ENCODE measurements at regions not wholly inside any gene's neighbourhood (a gene's known extent, or its start where the extent isn't known, plus 50 kb on each side); places are given as distances from the start of the nearest gene placed in this dataset.
A peak's percentile ranks its signal among the peaks of the same experiment; 100 is the strongest.

DNA sequence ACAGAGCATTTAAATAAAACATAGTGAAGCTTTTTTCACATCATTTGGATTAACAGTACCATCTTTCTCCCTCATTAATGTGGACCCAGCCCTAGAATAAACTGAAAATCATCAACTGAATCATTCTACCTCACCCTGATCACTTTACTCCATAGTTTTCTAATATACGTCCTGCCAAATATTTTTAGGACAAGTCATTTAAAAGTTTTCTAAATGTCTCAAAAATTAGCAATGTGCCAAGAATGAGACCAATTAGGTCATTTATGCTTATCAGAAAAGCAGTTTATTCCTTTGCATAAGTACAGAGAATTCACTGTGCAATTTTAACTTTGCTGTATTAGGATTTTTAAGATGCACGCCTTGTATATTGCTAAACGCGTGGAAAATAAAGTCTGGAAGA lies 284.4 kb downstream of the PIK3R1 start:
- Histone ChIP-seq H3K36me3 (no peaks in the 10 kb centered on the region), H3K9me3 (ENCODE audit: low read depth) (no peaks in the 10 kb centered on the region), H3K4me1 (ENCODE audit: low read depth) (no peaks in the 10 kb centered on the region), H3K27ac (no peak overlapping the region), H3K27me3 (no peaks in the 10 kb centered on the region), H3K4me3 (no peak overlapping the region)
- TF ChIP-seq, protein P1, sequence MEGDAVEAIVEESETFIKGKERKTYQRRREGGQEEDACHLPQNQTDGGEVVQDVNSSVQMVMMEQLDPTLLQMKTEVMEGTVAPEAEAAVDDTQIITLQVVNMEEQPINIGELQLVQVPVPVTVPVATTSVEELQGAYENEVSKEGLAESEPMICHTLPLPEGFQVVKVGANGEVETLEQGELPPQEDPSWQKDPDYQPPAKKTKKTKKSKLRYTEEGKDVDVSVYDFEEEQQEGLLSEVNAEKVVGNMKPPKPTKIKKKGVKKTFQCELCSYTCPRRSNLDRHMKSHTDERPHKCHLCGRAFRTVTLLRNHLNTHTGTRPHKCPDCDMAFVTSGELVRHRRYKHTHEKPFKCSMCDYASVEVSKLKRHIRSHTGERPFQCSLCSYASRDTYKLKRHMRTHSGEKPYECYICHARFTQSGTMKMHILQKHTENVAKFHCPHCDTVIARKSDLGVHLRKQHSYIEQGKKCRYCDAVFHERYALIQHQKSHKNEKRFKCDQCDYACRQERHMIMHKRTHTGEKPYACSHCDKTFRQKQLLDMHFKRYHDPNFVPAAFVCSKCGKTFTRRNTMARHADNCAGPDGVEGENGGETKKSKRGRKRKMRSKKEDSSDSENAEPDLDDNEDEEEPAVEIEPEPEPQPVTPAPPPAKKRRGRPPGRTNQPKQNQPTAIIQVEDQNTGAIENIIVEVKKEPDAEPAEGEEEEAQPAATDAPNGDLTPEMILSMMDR (IDR thresholded peaks at IDR 0.05; ENCODE audit: low read depth, low read length) = no peak
- peak in 1 of 2 donors; percentile 70 for DNase-seq (ENCODE audit: low read depth in 1 of 2, low spot score in 1 of 2)

DNA sequence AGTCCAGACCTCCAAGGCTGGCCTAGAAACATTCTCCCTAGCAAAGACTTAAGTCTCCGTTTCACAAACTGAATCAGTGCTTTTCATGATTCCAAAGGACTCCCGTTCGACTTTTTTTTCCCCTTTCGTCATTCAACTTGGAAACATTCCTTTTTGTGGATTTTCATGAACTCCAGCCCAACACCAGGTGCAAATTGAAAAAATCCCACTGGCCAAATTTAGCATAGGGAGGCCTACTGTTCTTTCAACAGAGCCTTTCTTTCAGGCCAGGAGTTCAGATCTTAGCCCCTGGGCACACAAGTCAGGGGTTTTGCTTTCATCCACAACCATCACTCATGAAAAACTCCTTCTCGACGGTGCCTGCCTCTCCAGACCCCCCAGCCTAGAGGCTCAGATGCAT lies 285.3 kb downstream of the PIK3R1 start:
- Histone ChIP-seq H3K4me3 (no peak overlapping the region), H3K27ac (no peak overlapping the region), H3K4me1 (ENCODE audit: low read depth) (no peaks in the 10 kb centered on the region), H3K27me3 (no peaks in the 10 kb centered on the region), H3K9me3 (ENCODE audit: low read depth) (no peaks in the 10 kb centered on the region), H3K36me3 (no peaks in the 10 kb centered on the region)
- TF ChIP-seq, protein P1 (IDR thresholded peaks at IDR 0.05; ENCODE audit: low read depth, low read length) = no peak
- DNase-seq (ENCODE audit: low read depth in 1 of 2, low spot score in 1 of 2) = no peak

DNA sequence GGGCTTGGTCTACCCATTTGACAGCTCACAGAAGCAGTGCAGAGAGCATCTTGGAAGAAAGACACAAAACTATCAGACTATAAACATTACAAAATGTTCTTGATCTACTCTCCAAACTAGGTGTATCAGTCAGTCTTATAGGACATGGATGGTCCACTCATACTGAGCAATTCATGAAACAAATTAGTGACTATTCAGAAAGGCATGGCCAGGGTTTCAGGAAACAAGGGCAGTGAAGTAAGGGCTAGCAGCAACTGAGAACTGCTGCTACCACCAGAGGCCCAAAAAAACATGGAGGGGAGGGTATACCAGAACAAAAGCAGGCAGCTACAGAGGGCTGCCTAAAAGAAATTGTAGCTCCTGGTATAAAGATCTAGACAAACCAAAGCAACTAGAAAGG lies 287.0 kb downstream of the PIK3R1 start:
- H3K4me3 ChIP-seq = no peak overlapping the region
- TF ChIP-seq, protein P1 (IDR thresholded peaks at IDR 0.05; ENCODE audit: low read depth, low read length) = no peak

DNA sequence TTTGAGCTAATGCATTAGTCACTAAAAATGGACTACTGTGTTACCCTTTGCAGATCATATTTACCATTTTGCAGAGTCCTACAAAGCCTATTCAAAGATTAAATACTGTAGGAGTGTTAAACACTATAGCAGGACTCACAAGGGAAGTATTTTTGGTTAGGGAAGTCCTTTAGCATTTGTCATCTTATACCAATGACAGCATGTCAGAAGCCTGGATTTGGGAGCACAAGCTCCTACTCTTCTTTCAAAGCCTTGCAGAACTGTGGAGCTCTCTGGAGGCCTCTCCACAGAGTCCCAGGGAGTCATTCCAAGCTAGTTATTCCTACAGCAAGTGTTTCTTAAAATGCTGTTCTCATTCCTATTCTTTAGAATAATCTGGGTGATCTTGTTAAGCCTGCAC lies 288.8 kb downstream of the PIK3R1 start:
- no peak overlapping the region for H3K27ac ChIP-seq
- DNase-seq (ENCODE audit: low read depth in 1 of 2, low spot score in 1 of 2) = no peak
- TF ChIP-seq, protein P1 (IDR thresholded peaks at IDR 0.05; ENCODE audit: low read depth, low read length) = no peak
- H3K4me3 ChIP-seq = no peak overlapping the region
- no peaks in the 10 kb centered on the region for H3K36me3 ChIP-seq
- H3K27me3 ChIP-seq = no peaks in the 10 kb centered on the region
- H3K4me1 ChIP-seq (ENCODE audit: low read depth) = no peaks in the 10 kb centered on the region
- H3K9me3 ChIP-seq (ENCODE audit: low read depth) = no peaks in the 10 kb centered on the region

More for the DNA sequence above, 287.0 kb downstream of the PIK3R1 start:
- H3K36me3 ChIP-seq = no peaks in the 10 kb centered on the region
- no peaks in the 10 kb centered on the region for H3K27me3 ChIP-seq
- no peaks in the 10 kb centered on the region for H3K9me3 ChIP-seq (ENCODE audit: low read depth)
- no peak overlapping the region for H3K27ac ChIP-seq
- no peak for DNase-seq (ENCODE audit: low read depth in 1 of 2, low spot score in 1 of 2)
- no peaks in the 10 kb centered on the region for H3K4me1 ChIP-seq (ENCODE audit: low read depth)

DNA sequence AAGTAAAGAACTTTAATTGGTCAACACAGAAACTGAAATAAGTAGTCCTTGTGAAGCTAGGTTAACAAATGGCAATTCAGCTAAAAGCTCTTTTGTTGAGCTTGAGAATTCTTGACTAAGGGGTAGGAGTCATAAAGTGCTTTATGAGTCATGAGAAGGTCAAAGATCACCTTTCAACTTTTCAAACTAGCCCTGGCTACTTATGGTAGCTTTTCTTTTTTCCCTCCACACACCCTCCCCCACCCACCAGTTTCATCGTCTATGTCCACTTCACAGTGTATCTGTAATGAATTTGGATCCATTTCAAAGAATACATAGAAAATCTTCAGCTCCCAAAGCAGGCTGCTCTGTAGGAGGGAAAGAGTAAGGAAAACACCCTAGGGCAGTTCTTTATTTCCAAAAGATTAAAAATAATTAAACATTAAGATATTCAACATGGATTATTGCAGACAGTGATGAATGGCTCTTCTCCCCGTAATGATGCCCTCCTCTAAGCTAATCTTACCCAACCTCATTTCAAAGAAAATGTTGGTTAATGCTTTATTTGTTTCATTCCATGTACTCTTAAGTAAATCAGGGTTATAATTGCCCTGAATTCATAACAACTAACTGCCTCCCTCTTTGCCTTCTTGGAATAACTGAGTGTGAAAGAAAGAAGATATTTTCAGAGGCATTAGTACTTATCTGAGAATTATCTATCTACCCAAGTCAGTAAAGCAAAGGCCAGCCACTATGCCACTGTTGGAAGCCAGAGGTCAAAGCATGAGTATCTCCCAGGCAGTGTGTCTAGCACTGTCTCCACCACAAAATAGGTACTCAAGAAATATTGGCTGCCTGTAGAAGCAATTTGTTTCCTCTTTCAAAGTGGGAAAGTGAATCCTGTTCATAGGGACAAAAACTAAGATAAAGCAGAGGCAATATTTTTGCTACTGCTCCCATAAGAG lies 290.6 kb downstream of the PIK3R1 start:
- H3K27me3 ChIP-seq = no peaks in the 10 kb centered on the region
- H3K27ac ChIP-seq = no peak overlapping the region
- H3K4me3 ChIP-seq = no peak overlapping the region
- H3K9me3 ChIP-seq (ENCODE audit: low read depth) = no peaks in the 10 kb centered on the region
- no peaks in the 10 kb centered on the region for H3K36me3 ChIP-seq
- no peaks in the 10 kb centered on the region for H3K4me1 ChIP-seq (ENCODE audit: low read depth)
- TF ChIP-seq, protein P1 (IDR thresholded peaks at IDR 0.05; ENCODE audit: low read depth, low read length) = no peak
- DNase-seq (ENCODE audit: low read depth in 1 of 2, low spot score in 1 of 2) = peak in 1 of 2 donors; percentile 40

Measured in cardiac muscle cell (in vitro differentiated cells and primary cell).